HG02798 (cell line): ENCODE measurements at regions not wholly inside any gene's neighbourhood (a gene's known extent, or its start where the extent isn't known, plus 50 kb on each side); places are given as distances from the start of the nearest gene placed in this dataset.
"Not testable (repeated sequence)": the region's sequence is repeated elsewhere in the genome, so short reads cannot be mapped to it uniquely, and the experiment has no call there.

Experiments
- ATAC-seq: cut with Tn5 transposase; IDR thresholded peaks from one replicate; pipeline ENCODE4 v1.9.1; 2021; ENCODE audit warnings: mild to moderate bottlenecking; ENCODE audit not compliant: unreplicated experiment, poor library complexity

- not testable (repeated sequence) for ATAC-seq
These were observed 89.4 kb downstream of the DDX11 start for GRCh38 chr12:31162896-31163560.

GRCh38 chr12:31174293-31174692 is 100.6 kb downstream of the DDX11 start:
- ATAC-seq, result not testable (repeated sequence)

GRCh38 chr12:31177514-31177913 is 103.9 kb downstream of the DDX11 start:
- not testable (repeated sequence) for ATAC-seq

- ATAC-seq, result not testable (repeated sequence)
These were observed 105.2 kb downstream of the DDX11 start for GRCh38 chr12:31178875-31179274.

GRCh38 chr12:31179627-31180237 is 106.1 kb downstream of the DDX11 start:
- ATAC-seq, result not testable (repeated sequence)

GRCh38 chr12:31182571-31182970 is 108.9 kb downstream of the DDX11 start:
- ATAC-seq, result not testable (repeated sequence)

- ATAC-seq, result not testable (repeated sequence)
These were observed 109.4 kb downstream of the DDX11 start for GRCh38 chr12:31183107-31183506.

- not testable (repeated sequence) for ATAC-seq
These were observed 110.2 kb downstream of the DDX11 start for GRCh38 chr12:31183899-31184298.

- ATAC-seq, result not testable (repeated sequence)
These were observed 111.0 kb downstream of the DDX11 start for GRCh38 chr12:31184667-31185066.

- peak; percentile 62 for ATAC-seq
These were observed 119.0 kb downstream of the DDX11 start for GRCh38 chr12:31192689-31193088.

- ATAC-seq, result not testable (repeated sequence)
These were observed 122.0 kb downstream of the DDX11 start for GRCh38 chr12:31195620-31196019.

GRCh38 chr12:31199476-31199875 is 125.8 kb downstream of the DDX11 start:
- ATAC-seq, result not testable (repeated sequence)

- ATAC-seq, result no peak
These were observed 124.6 kb downstream of the SINHCAF start for GRCh38 chr12:31201382-31201781.

- no peak for ATAC-seq
These were observed 122.7 kb downstream of the SINHCAF start for GRCh38 chr12:31203261-31203660.

GRCh38 chr12:31205054-31205453 is 120.9 kb downstream of the SINHCAF start:
- ATAC-seq, result peak; percentile 96

- no peak for ATAC-seq
These were observed 119.8 kb downstream of the SINHCAF start for GRCh38 chr12:31206038-31206670.

GRCh38 chr12:31207799-31208465 is 118.0 kb downstream of the SINHCAF start:
- ATAC-seq, result no peak

GRCh38 chr12:31210104-31210503 is 115.8 kb downstream of the SINHCAF start:
- ATAC-seq, result no peak

GRCh38 chr12:31210541-31210940 is 115.4 kb downstream of the SINHCAF start:
- ATAC-seq, result no peak

GRCh38 chr12:31214626-31215517 is 111.1 kb downstream of the SINHCAF start:
- ATAC-seq, result no peak
